T-helper 2 cell treated with Interferon-gamma antibody and Interleukin-4, amounts not matched to agents 5 μg/mL and 100 μg/mL, for 36 hours (primary cell): ENCODE measurements at regions not wholly inside any gene's neighbourhood (a gene's known extent, or its start where the extent isn't known, plus 50 kb on each side); places are given as distances from the start of the nearest gene placed in this dataset.

Experiments used
- DNase-seq: peaks from one replicate; pipeline ENCODE4 v3.0.0; 2021; ENCODE audit warnings: low spot score
- H3K27ac Mint-ChIP-seq: one replicate; pipeline ENCODE4 v1.8.0; 2021; ENCODE audit warnings: mild to moderate bottlenecking, mixed read lengths
- H3K27me3 Mint-ChIP-seq: one replicate; pipeline ENCODE4 v1.8.0; 2021; ENCODE audit warnings: low read depth, mixed read lengths
- H3K36me3 Mint-ChIP-seq: one replicate; pipeline ENCODE4 v1.8.0; 2021; ENCODE audit warnings: low read depth, mixed read lengths
- H3K4me1 Mint-ChIP-seq: one replicate; pipeline ENCODE4 v1.8.0; 2021; ENCODE audit warnings: low read depth, mixed read lengths
- H3K4me3 Mint-ChIP-seq: one replicate; pipeline ENCODE4 v1.8.0; 2022; ENCODE audit warnings: mild to moderate bottlenecking, moderate library complexity, mixed read lengths
- H3K9me3 Mint-ChIP-seq: one replicate; pipeline ENCODE4 v1.8.0; 2021; ENCODE audit warnings: mixed read lengths

DNA sequence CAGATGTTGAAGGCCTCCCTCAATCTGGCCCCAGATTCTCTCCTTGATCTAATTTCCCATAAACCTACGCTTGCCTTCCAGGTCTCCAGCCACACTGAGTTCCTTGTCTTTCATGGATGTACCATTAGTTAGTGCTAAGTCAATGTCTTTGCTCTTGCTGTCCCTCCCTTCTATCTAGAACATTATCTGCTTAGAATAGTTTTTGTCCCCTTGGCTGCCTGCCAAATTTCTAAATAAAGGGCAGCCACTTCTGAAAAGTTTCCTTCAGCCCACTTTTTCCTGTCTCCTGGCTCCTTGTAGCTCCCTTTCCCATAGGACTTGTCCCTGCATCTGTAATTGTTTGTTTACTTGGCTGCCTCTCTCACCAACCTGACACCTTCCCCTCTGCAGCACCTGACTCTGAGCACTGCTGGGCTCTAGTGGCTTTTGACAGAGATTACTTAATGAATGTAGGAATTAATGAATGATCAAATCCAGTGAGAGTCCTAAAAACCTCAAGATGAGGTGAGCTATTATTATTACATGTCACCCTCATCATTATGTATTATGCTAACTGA lies 58.3 kb downstream of the CXCL12 start:
- no peak overlapping the region for H3K4me3 Mint-ChIP-seq
- H3K27me3 Mint-ChIP-seq = no peaks in the 10 kb centered on the region
- H3K4me1 Mint-ChIP-seq = no peaks in the 10 kb centered on the region
- no peaks in the 10 kb centered on the region for H3K9me3 Mint-ChIP-seq
- H3K27ac Mint-ChIP-seq = no peak overlapping the region
- H3K36me3 Mint-ChIP-seq = no peaks in the 10 kb centered on the region
- no peak for DNase-seq

DNA sequence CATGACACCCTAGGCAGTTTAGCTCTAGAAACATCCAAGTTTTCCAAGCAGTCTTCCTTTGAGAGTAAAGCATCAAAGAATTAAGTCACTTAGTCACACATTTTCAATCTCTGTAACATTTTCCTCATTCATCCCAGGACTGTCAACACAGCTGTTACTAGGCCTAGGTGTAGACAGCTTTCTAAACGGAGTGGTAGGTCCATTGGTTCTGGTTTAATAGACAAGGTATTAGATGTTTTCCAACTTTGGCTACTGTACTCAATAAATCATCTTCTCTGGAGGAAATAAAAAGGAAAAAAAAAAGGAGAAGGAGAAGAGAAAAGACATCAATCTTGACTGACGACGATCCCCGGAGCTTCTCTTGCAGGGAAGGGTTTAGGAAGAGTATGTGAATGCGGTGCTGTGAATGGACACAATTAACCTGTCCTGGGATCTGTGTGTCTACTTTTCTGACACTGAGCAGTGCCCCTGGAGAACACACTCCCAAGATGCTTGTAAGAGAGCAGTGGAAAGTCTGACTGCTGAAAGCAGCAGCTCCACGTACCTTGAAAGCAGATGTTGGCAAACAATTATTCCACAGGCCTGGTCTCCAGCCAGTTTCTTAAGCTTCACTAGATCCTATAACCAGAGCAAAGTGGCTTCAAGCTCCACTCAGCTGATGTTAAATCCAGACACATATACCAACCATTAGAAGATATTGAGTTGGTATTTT lies 59.1 kb downstream of the CXCL12 start:
- Mint-ChIP-seq H3K4me1 (no peaks in the 10 kb centered on the region), H3K9me3 (no peaks in the 10 kb centered on the region), H3K4me3 (no peak overlapping the region), H3K27ac (no peak overlapping the region), H3K36me3 (no peaks in the 10 kb centered on the region), H3K27me3 (no peaks in the 10 kb centered on the region)
- no peak for DNase-seq

- Mint-ChIP-seq H3K27me3 (no peaks in the 10 kb centered on the region), H3K27ac (no peak overlapping the region), H3K9me3 (no peaks in the 10 kb centered on the region), H3K4me3 (no peak overlapping the region), H3K4me1 (no peaks in the 10 kb centered on the region), H3K36me3 (no peaks in the 10 kb centered on the region)
- no peak for DNase-seq
Observed at GRCh38 chr10:44325157-44325556, 59.7 kb downstream of the CXCL12 start.

GRCh38 chr10:44323838-44324237 lies 61.1 kb downstream of the CXCL12 start:
- Mint-ChIP-seq H3K27ac (no peak overlapping the region), H3K4me1 (no peaks in the 10 kb centered on the region), H3K4me3 (no peak overlapping the region), H3K36me3 (no peaks in the 10 kb centered on the region), H3K9me3 (no peaks in the 10 kb centered on the region), H3K27me3 (no peaks in the 10 kb centered on the region)
- DNase-seq = no peak

DNA sequence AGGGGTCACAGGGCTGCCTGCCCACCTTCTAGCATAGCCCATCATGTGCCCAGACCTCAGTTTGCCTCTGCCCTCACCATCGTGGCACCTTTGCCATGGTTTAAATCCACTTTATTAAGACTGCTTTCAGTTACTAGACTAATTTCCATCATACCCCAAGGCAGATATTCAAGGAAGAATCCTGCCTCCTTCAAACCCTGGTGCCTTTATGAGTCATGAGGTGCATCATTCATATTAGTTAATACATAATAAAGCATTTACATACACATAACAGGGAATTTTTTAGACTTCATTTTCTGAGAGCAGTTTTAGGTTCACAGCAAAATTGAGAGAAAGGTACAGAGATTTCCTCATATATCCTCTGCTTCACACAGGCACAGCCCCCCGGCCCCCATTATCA lies 62.8 kb downstream of the CXCL12 start:
- Mint-ChIP-seq H3K9me3 (no peaks in the 10 kb centered on the region), H3K36me3 (no peaks in the 10 kb centered on the region), H3K27me3 (no peaks in the 10 kb centered on the region), H3K27ac (no peak overlapping the region), H3K4me3 (no peak overlapping the region), H3K4me1 (no peaks in the 10 kb centered on the region)
- no peak for DNase-seq

DNA sequence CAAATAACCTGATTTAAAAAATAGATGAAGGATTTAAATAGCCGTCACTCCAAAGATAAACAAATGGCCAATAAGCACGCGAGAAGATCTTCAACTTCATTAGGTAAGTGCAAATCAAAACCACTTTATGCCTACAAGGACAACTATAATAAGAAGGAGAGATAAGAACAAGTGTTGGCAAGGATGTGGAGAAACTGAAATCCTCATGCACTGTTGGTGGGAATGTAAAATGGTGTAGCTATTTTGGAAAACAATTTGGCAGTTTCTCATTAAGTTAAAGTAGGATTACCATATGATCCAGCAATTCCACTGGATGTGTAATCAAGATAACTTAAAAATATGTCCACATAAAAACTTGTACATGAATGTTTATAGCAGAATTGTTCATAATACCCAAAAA lies 64.1 kb downstream of the CXCL12 start:
- Mint-ChIP-seq H3K9me3 (no peaks in the 10 kb centered on the region), H3K27me3 (no peaks in the 10 kb centered on the region), H3K36me3 (no peaks in the 10 kb centered on the region), H3K4me1 (no peaks in the 10 kb centered on the region), H3K27ac (no peak overlapping the region), H3K4me3 (no peak overlapping the region)
- no peak for DNase-seq

DNA sequence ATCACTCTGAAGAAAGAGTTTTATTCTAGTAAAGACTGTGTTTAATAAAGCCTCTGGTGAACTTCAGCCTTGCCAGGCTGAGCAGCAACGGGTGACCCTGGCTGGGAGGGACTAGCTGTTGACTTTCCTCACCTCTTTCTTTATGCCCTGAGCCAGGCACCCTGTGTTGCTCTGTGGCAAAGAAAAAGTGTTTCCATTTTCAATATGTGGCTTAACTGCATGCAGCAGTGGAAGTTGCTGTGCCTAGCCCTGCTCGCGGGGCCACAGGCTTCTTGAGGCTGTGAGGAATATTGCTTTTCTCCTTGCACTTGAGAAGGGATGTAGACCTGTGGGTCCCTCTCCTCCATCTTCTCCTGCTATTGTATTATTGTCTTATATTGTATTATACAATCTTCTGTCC lies 67.0 kb downstream of the CXCL12 start:
- H3K4me1 Mint-ChIP-seq = no peaks in the 10 kb centered on the region
- H3K36me3 Mint-ChIP-seq = no peaks in the 10 kb centered on the region

GRCh38 chr10:44316922-44317215 lies 68.0 kb downstream of the CXCL12 start:
- H3K27me3 Mint-ChIP-seq = no peaks in the 10 kb centered on the region

More for the DNA sequence above, 67.0 kb downstream of the CXCL12 start:
- Mint-ChIP-seq H3K27me3 (no peaks in the 10 kb centered on the region), H3K4me3 (no peak overlapping the region), H3K27ac (no peak overlapping the region), H3K9me3 (no peaks in the 10 kb centered on the region)
- no peak for DNase-seq

GRCh38 chr10:44316187-44316921 lies 68.5 kb downstream of the CXCL12 start:
- Mint-ChIP-seq H3K4me1 (peaks cover 2% of the 10 kb centered on the region), H3K36me3 (no peaks in the 10 kb centered on the region), H3K4me3 (no peak overlapping the region), H3K27ac (no peak overlapping the region), H3K27me3 (peaks cover 2% of the 10 kb centered on the region), H3K9me3 (no peaks in the 10 kb centered on the region)
- DNase-seq = no peak

More at GRCh38 chr10:44316922-44317215, 68.0 kb downstream of the CXCL12 start:
- no peaks in the 10 kb centered on the region for H3K9me3 Mint-ChIP-seq
- no peak for DNase-seq
- H3K36me3 Mint-ChIP-seq = no peaks in the 10 kb centered on the region
- no peak overlapping the region for H3K27ac Mint-ChIP-seq
- no peaks in the 10 kb centered on the region for H3K4me1 Mint-ChIP-seq
- H3K4me3 Mint-ChIP-seq = no peak overlapping the region

GRCh38 chr10:44314802-44315460 lies 70.0 kb downstream of the CXCL12 start:
- Mint-ChIP-seq H3K9me3 (no peaks in the 10 kb centered on the region), H3K36me3 (no peaks in the 10 kb centered on the region), H3K4me1 (peaks cover 5% of the 10 kb centered on the region), H3K4me3 (no peak overlapping the region), H3K27ac (no peak overlapping the region), H3K27me3 (peaks cover 5% of the 10 kb centered on the region)
- no peak for DNase-seq

- Mint-ChIP-seq H3K36me3 (no peaks in the 10 kb centered on the region), H3K4me3 (no peak overlapping the region), H3K4me1 (peaks cover 5% of the 10 kb centered on the region), H3K27me3 (peaks cover 5% of the 10 kb centered on the region), H3K27ac (no peak overlapping the region), H3K9me3 (no peaks in the 10 kb centered on the region)
- no peak for DNase-seq
Observed at GRCh38 chr10:44313761-44314165, 71.1 kb downstream of the CXCL12 start.

- H3K36me3 Mint-ChIP-seq = no peaks in the 10 kb centered on the region
- no peak for DNase-seq
- no peak overlapping the region for H3K27ac Mint-ChIP-seq
- H3K27me3 Mint-ChIP-seq = peaks cover 5% of the 10 kb centered on the region
- H3K4me1 Mint-ChIP-seq = peaks cover 5% of the 10 kb centered on the region
- no peak overlapping the region for H3K4me3 Mint-ChIP-seq
- H3K9me3 Mint-ChIP-seq = no peaks in the 10 kb centered on the region
Observed at GRCh38 chr10:44312401-44312800, 72.5 kb downstream of the CXCL12 start.

GRCh38 chr10:44311563-44312051 lies 73.3 kb downstream of the CXCL12 start:
- Mint-ChIP-seq H3K36me3 (no peaks in the 10 kb centered on the region), H3K9me3 (no peaks in the 10 kb centered on the region), H3K4me3 (no peak overlapping the region), H3K27ac (no peak overlapping the region), H3K27me3 (peaks cover 5% of the 10 kb centered on the region), H3K4me1 (peaks cover 5% of the 10 kb centered on the region)
- DNase-seq = no peak
